HL-60 (cell line): ENCODE measurements at regions not wholly inside any gene's neighbourhood (a gene's known extent, or its start where the extent isn't known, plus 50 kb on each side); places are given as distances from the start of the nearest gene placed in this dataset.

Source experiments
- CTCF ChIP-seq: IDR thresholded peaks from one replicate; pipeline ENCODE4 v1.5.1; 2011; ENCODE audit warnings: low read length, control low read depth, inconsistent platforms; ENCODE audit not compliant: insufficient read depth
- GABPA ChIP-seq: IDR thresholded peaks from 2 replicates; pipeline ENCODE4 v1.6.1; 2012; ENCODE audit warnings: low read depth

- no peak for TF ChIP-seq GABPA
- no peak for TF ChIP-seq CTCF
Measured at GRCh38 chr11:27938011-27938410, 169.9 kb downstream of the KIF18A start.
